Smooth muscle cell (in vitro differentiated cells): ENCODE measurements at regions not wholly inside any gene's neighbourhood (a gene's known extent, or its start where the extent isn't known, plus 50 kb on each side); places are given as distances from the start of the nearest gene placed in this dataset.

Experiments used
- DNase-seq: peaks from one replicate; lab custom pipeline; 2025; ENCODE audit not compliant: unreplicated experiment; lab: John Stamatoyannopoulos, UW
- H2AFZ ChIP-seq: fragments of 200-600 bp; sonication (generic); 2 replicates; pipeline ENCODE4 v1.6.0; 2016; ENCODE audit warnings: antibody characterized with exemption, low read depth, mild to moderate bottlenecking
- H3F3A ChIP-seq: fragments of 200-600 bp; sonication (generic); 2 replicates; pipeline ENCODE4 v1.6.0; 2017; ENCODE audit warnings: antibody characterized with exemption, low read depth
- H3K27ac ChIP-seq: fragments of 200-600 bp; sonication (generic); 2 replicates; pipeline ENCODE4 v1.5.1; 2016; ENCODE audit warnings: low read depth, mild to moderate bottlenecking
- H3K27me3 ChIP-seq: fragments of 200-600 bp; sonication (generic); 2 replicates; pipeline ENCODE4 v1.6.1; 2016; ENCODE audit warnings: low read depth, mild to moderate bottlenecking
- H3K36me3 ChIP-seq: fragments of 200-600 bp; sonication (generic); 2 replicates; pipeline ENCODE4 v1.5.1; 2016; ENCODE audit warnings: low read depth
- H3K4me1 ChIP-seq: fragments of 200-600 bp; sonication (generic); 2 replicates; pipeline ENCODE4 v1.5.1; 2016; ENCODE audit warnings: low read depth
- H3K4me2 ChIP-seq: fragments of 200-600 bp; sonication (generic); 2 replicates; pipeline ENCODE4 v1.6.0; 2016; ENCODE audit warnings: mild to moderate bottlenecking
- H3K4me3 ChIP-seq: fragments of 200-600 bp; sonication (generic); 2 replicates; pipeline ENCODE4 v1.5.1; 2016; ENCODE audit warnings: mild to moderate bottlenecking
- H3K79me2 ChIP-seq: fragments of 200-600 bp; sonication (generic); 2 replicates; pipeline ENCODE4 v1.6.0; 2016; ENCODE audit warnings: low read depth, mild to moderate bottlenecking
- H3K9ac ChIP-seq: fragments of 200-600 bp; sonication (generic); 2 replicates; pipeline ENCODE4 v1.6.0; 2016; ENCODE audit warnings: low read depth
- H3K9me3 ChIP-seq: fragments of 200-600 bp; sonication (generic); replicated peaks from 2 replicates; pipeline ENCODE4 v1.5.1; 2016; ENCODE audit warnings: low read depth
- H4K20me1 ChIP-seq: fragments of 200-600 bp; sonication (generic); 2 replicates; pipeline ENCODE4 v1.6.0; 2016; ENCODE audit warnings: low read depth
- CTCF ChIP-seq: fragments of 200-600 bp; sonication (generic); IDR thresholded peaks from 2 replicates; pipeline ENCODE4 v1.5.1; 2017; ENCODE audit warnings: borderline replicate concordance, mild to moderate bottlenecking, antibody characterized with exemption; ENCODE audit not compliant: insufficient read depth, poor library complexity, severe bottlenecking
- WGBS: methylation state at CpG from one replicate; pipeline ENCODE4 v1.1.7; 2016; ENCODE audit warnings: low lambda C conversion rate; 5-methylcytosine and 5-hydroxymethylcytosine counted together

DNA sequence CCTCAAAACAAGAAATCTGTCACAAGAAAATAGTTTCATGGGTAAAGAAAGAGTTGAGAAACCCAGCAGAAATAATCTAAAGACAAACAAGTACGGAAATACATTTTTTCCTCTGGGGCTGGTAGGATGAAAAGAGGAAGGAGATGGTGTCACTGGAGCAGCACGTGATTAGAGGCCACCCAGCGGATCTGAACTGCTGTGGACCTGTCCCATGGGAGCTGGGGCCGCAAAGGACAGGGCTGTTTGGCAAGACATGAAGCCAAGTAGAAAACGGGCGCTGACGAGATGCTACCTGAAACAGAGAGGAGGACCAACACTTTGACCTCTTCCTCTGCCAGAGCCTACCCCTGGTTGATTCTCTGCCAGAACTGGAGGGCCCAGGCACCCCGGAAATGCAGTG, 295.4 kb upstream of the ATP5MC3 start:
- no peak overlapping the region for H2AFZ ChIP-seq
- no peaks in the 10 kb centered on the region for H3F3A ChIP-seq
- no peak for TF ChIP-seq CTCF
- no peaks in the 10 kb centered on the region for H3K79me2 ChIP-seq
- no peaks in the 10 kb centered on the region for H3K27me3 ChIP-seq
- H3K36me3 ChIP-seq = no peaks in the 10 kb centered on the region
- no peak overlapping the region for H3K27ac ChIP-seq
- no peak for DNase-seq
- H3K4me2 ChIP-seq = no peak overlapping the region
- H3K4me1 ChIP-seq = no peaks in the 10 kb centered on the region
- no peaks in the 10 kb centered on the region for H4K20me1 ChIP-seq
- WGBS = 96% methylated on average over 8 of the region's 8 CpGs
- H3K9ac ChIP-seq = no peak overlapping the region
- no peaks in the 10 kb centered on the region for H3K9me3 ChIP-seq
- H3K4me3 ChIP-seq = no peak overlapping the region

DNA sequence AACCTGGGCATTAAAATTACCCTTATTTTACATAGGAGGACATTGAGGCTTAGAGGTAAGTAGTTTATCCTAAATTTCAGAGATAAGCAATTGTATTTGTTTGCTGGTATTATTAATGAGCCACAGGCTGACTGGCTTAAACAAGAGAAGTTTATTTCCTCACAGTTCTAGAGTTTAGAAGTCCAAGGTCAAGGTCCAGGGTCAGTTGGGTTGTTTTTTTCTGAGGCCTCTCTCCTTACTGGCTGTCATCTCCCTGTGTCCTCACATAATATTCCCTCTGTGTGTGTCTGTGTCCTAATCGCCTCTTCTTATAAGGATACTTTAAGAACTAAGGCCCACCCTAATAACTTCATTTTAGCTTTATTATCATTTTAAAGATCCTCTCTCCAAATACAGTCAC, 294.9 kb upstream of the ATP5MC3 start:
- Histone ChIP-seq H3K36me3 (no peaks in the 10 kb centered on the region), H3K4me2 (no peak overlapping the region), H3K4me1 (no peaks in the 10 kb centered on the region), H3K27ac (no peak overlapping the region), H3F3A (no peaks in the 10 kb centered on the region), H2AFZ (no peak overlapping the region), H3K79me2 (no peaks in the 10 kb centered on the region), H3K4me3 (no peak overlapping the region), H3K27me3 (no peaks in the 10 kb centered on the region), H4K20me1 (no peaks in the 10 kb centered on the region), H3K9ac (no peak overlapping the region), H3K9me3 (no peaks in the 10 kb centered on the region)
- no peak for TF ChIP-seq CTCF
- 96% methylated on average over 1 of the region's 1 CpG for WGBS
- DNase-seq = no peak

GRCh38 chr2:175475130-175475529, 293.6 kb upstream of the ATP5MC3 start:
- TF ChIP-seq CTCF = no peak
- H3K4me1 ChIP-seq = no peaks in the 10 kb centered on the region
- H2AFZ ChIP-seq = no peak overlapping the region
- no peaks in the 10 kb centered on the region for H3K27me3 ChIP-seq
- H3K36me3 ChIP-seq = no peaks in the 10 kb centered on the region
- H3K9me3 ChIP-seq = no peaks in the 10 kb centered on the region
- no peaks in the 10 kb centered on the region for H3F3A ChIP-seq
- no peaks in the 10 kb centered on the region for H3K79me2 ChIP-seq
- no peaks in the 10 kb centered on the region for H4K20me1 ChIP-seq
- 94% methylated on average over 6 of the region's 6 CpGs for WGBS
- H3K4me3 ChIP-seq = no peak overlapping the region
- no peak overlapping the region for H3K4me2 ChIP-seq
- no peak overlapping the region for H3K9ac ChIP-seq
- no peak for DNase-seq
- H3K27ac ChIP-seq = no peak overlapping the region

DNA sequence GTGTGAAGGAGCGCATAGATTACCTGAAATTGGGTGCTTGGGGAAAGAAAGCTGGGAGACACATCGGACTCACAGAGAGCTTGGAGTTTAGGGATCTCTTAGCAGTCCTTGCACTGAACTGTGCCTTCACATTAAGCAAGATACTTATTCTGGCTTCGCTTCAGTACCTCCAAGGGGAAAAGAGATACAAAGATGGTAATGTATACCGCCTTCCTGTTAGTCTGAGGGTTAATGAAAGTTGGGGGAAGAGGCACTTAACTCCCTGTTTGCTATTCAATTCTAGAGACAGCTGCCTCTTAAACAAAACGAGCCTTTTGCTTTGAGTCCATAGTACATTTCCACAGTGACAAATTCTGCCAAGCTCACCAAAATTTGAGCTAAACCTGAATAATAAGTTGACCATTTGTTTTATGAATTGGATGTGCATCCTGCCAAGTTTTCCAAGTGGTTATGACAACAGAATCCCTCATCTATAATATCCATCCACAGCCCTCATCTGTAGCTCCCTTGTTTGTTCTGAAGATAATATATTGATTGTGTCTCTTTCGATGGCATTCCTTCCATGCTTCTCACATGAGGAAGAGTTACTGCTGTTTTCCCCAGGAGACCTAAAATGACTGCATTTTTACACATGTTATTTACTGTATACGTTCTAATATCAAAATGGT, 287.1 kb upstream of the ATP5MC3 start:
- H4K20me1 ChIP-seq = no peaks in the 10 kb centered on the region
- 87% methylated on average over 7 of the region's 7 CpGs for WGBS
- no peaks in the 10 kb centered on the region for H3F3A ChIP-seq
- H3K9me3 ChIP-seq = no peaks in the 10 kb centered on the region
- no peak overlapping the region for H3K4me3 ChIP-seq
- H3K9ac ChIP-seq = no peak overlapping the region
- no peaks in the 10 kb centered on the region for H3K36me3 ChIP-seq
- DNase-seq = no peak
- H3K4me2 ChIP-seq = no peak overlapping the region
- H3K27me3 ChIP-seq = no peaks in the 10 kb centered on the region
- H2AFZ ChIP-seq = no peak overlapping the region
- TF ChIP-seq CTCF = no peak
- H3K27ac ChIP-seq = no peak overlapping the region
- H3K4me1 ChIP-seq = no peaks in the 10 kb centered on the region
- no peaks in the 10 kb centered on the region for H3K79me2 ChIP-seq
